Endodermal cell (in vitro differentiated cells): ENCODE measurements at regions not wholly inside any gene's neighbourhood (a gene's known extent, or its start where the extent isn't known, plus 50 kb on each side); places are given as distances from the start of the nearest gene placed in this dataset.
"Not testable (repeated sequence)": the region's sequence is repeated elsewhere in the genome, so short reads cannot be mapped to it uniquely, and the experiment has no call there.

ENCODE experiments used
- DNase-seq: peaks from one replicate; pipeline ENCODE4 v3.0.0-alpha.2; 2017
- H3K27ac ChIP-seq: 2 replicates; pipeline ENCODE4 v1.5.1; 2013; ENCODE audit warnings: mild to moderate bottlenecking, low read depth, low read length, moderate library complexity
- H3K27me3 ChIP-seq: 2 replicates; pipeline ENCODE4 v1.6.1; 2013; ENCODE audit warnings: mild to moderate bottlenecking, low read length, moderate library complexity; ENCODE audit not compliant: insufficient read depth, control insufficient read depth, poor library complexity, severe bottlenecking
- H3K36me3 ChIP-seq: 2 replicates; pipeline ENCODE4 v1.7.0; 2013; ENCODE audit warnings: mild to moderate bottlenecking, low read length, moderate library complexity; ENCODE audit not compliant: control insufficient read depth, insufficient read depth
- H3K4me1 ChIP-seq: one replicate; pipeline ENCODE4 v1.7.0; 2013; ENCODE audit warnings: low read length; ENCODE audit not compliant: control insufficient read depth, insufficient read depth
- H3K4me3 ChIP-seq: 2 replicates; pipeline ENCODE4 v1.5.1; 2013; ENCODE audit warnings: mild to moderate bottlenecking, low read length, moderate library complexity
- H3K9ac ChIP-seq: 2 replicates; pipeline ENCODE4 v1.6.1; 2013; ENCODE audit warnings: mild to moderate bottlenecking, low read length, moderate library complexity; ENCODE audit not compliant: poor library complexity, severe bottlenecking; ENCODE audit errors: extremely low read depth
- H3K9me3 ChIP-seq: 2 replicates; pipeline ENCODE4 v1.6.1; 2013; ENCODE audit warnings: mild to moderate bottlenecking, low read length, moderate library complexity; ENCODE audit not compliant: control insufficient read depth
- H3K27ac Mint-ChIP-seq: 2 replicates; pipeline ENCODE4 v1.8.0; 2020; ENCODE audit warnings: mixed read lengths
- H3K27me3 Mint-ChIP-seq: 2 replicates; pipeline ENCODE4 v1.8.0; 2021; ENCODE audit warnings: mild to moderate bottlenecking, mixed read lengths; ENCODE audit not compliant: insufficient read depth
- H3K36me3 Mint-ChIP-seq: 2 replicates; pipeline ENCODE4 v1.8.0; 2020; ENCODE audit warnings: low read depth, mixed read lengths
- H3K4me1 Mint-ChIP-seq: 2 replicates; pipeline ENCODE4 v1.8.0; 2020; ENCODE audit warnings: mixed read lengths
- H3K4me3 Mint-ChIP-seq: 2 replicates; pipeline ENCODE4 v1.8.0; 2020; ENCODE audit warnings: mild to moderate bottlenecking, moderate library complexity, mixed read lengths
- H3K9me3 Mint-ChIP-seq: 2 replicates; pipeline ENCODE4 v1.8.0; 2020; ENCODE audit warnings: mild to moderate bottlenecking, mixed read lengths
- WGBS, 2 experiments: methylation state at CpG; one replicate each; pipeline versions ENCODE4 v1.1.5 to v1.1.7; 2013; ENCODE audit warnings: missing lambda C conversion rate in 2 of 2, mixed read lengths in 1 of 2; ENCODE audit not compliant: insufficient coverage in 1 of 2, insufficient read length in 1 of 2; 5-methylcytosine and 5-hydroxymethylcytosine counted together
- TF ChIP-seq, protein P1 (sequence below): fragments of 200-600 bp; sonication (generic); conservative IDR thresholded peaks from 2 replicates; pipeline ENCODE4 v1.5.0; 2021; ENCODE audit warnings: antibody characterized with exemption, mild to moderate bottlenecking

DNA sequence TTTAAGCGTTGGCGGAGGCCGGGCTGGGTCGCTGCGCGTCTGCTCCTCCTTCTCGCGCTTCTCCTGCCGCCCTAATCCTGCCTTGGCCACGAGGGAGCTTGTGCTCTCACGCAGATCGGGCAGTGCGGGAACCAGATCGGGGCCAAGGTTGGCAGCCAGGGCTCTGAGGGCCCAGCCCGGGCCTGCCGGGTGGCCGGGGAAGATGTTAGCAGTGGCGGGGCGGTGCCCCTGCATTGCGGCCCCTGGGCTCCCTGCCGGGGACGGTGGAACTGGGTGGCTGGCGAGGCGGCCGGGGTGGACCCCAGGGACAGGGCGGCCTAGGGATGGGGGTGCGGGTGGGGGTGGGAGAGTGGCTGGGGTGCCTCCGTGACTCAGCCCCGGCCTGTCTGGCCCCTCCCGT lies 297.4 kb downstream of the CACNA1B start:
- H3K4me3 Mint-ChIP-seq, H3K4me1 ChIP-seq, H3K9me3 ChIP-seq, H3K36me3 ChIP-seq, H3K27ac Mint-ChIP-seq, H3K27me3 ChIP-seq, H3K4me1 Mint-ChIP-seq, H3K27ac ChIP-seq, H3K4me3 ChIP-seq, DNase-seq, H3K9ac ChIP-seq: not testable (repeated sequence)
- H3K27me3 Mint-ChIP-seq: peaks cover 11% of the 10 kb centered on the region
- peaks cover 28% of the 10 kb centered on the region for H3K9me3 Mint-ChIP-seq
- 80% methylated on average over 21 of the region's 30 CpGs; no CpG with 5 or more reads in 1 of the 2 experiments for WGBS, 2 experiments
- H3K36me3 Mint-ChIP-seq: peaks cover 14% of the 10 kb centered on the region

DNA sequence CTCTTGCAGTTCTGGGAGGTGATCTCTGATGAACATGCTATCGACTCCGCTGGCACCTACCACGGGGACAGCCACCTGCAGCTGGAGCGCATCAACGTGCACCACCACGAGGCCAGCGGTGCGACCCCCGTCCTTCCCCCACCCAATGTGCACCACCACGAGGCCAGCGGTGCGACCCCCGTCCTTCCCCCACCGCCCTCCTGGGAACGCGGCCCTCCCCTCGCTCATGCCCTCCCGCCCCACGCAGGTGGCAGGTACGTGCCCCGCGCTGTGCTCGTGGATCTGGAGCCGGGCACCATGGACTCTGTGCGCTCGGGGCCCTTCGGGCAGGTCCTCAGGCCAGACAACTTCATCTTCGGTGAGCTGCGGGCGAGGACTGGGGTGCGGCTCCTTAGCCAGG lies 297.8 kb downstream of the CACNA1B start:
- H3K4me1 ChIP-seq, H3K4me1 Mint-ChIP-seq, H3K27ac Mint-ChIP-seq, H3K4me3 Mint-ChIP-seq, H3K27me3 ChIP-seq, H3K27ac ChIP-seq, H3K36me3 ChIP-seq, H3K9ac ChIP-seq, H3K9me3 ChIP-seq, H3K4me3 ChIP-seq, DNase-seq: not testable (repeated sequence)
- Mint-ChIP-seq H3K36me3 (peaks cover 14% of the 10 kb centered on the region), H3K27me3 (peaks cover 11% of the 10 kb centered on the region), H3K9me3 (peaks cover 28% of the 10 kb centered on the region)
- 89 to 93% methylated on average over 7 to 23 of the region's 31 CpGs for WGBS, 2 experiments

DNA sequence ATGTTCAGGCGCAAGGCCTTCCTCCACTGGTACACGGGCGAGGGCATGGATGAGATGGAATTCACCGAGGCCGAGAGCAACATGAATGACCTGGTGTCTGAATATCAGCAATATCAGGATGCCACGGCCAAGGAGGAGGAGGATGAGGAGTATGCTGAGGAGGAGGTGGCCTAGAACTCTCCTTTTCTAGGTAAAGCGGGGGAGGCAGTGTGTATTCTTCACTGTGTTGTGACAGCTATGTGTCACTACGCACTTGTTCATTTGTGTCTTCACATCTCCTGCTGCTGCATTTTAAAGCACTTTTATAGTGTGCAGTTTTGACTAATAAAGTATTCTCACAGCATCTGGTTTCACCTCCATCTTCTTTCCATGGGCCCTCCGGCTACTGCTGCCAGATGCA lies 299.5 kb downstream of the CACNA1B start:
- Mint-ChIP-seq H3K27me3 (peaks cover 16% of the 10 kb centered on the region), H3K9me3 (peaks cover 28% of the 10 kb centered on the region), H3K36me3 (peaks cover 14% of the 10 kb centered on the region)
- H3K36me3 ChIP-seq, H3K27ac ChIP-seq, H3K4me1 Mint-ChIP-seq, H3K9ac ChIP-seq, DNase-seq, H3K4me1 ChIP-seq, H3K4me3 Mint-ChIP-seq, H3K9me3 ChIP-seq, H3K4me3 ChIP-seq, H3K27me3 ChIP-seq, H3K27ac Mint-ChIP-seq: not testable (repeated sequence)
- WGBS, 2 experiments: 79 to 83% methylated on average over 3 to 9 of the region's 9 CpGs

DNA sequence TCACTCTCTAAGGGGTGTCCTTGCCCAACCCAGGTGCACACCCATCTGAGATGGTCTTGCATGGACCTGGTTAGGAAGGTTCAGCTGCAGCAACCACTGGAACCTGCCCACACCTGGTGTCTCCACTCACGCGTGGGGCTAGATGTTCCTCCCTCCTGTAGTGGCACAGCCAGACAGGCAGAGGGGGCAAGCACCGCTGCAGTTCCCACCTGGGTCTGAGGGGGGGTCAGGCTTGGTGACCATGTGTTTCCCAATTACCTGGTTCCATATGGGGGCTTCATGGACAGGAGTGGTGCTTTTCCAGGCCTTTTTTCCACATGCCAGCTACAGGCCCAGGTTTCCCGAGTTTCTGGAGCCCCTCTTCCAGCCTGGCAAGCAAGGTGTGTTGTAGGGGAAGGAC lies 301.4 kb downstream of the CACNA1B start:
- WGBS, 2 experiments: 70 to 80% methylated on average over 4 of the region's 4 CpGs
- not testable (repeated sequence) for H3K27me3 ChIP-seq, H3K9me3 ChIP-seq, H3K36me3 ChIP-seq, H3K4me3 ChIP-seq, H3K4me1 ChIP-seq, H3K27ac Mint-ChIP-seq, H3K9ac ChIP-seq, H3K27ac ChIP-seq, H3K4me3 Mint-ChIP-seq
- Mint-ChIP-seq H3K27me3 (peaks cover 16% of the 10 kb centered on the region), H3K36me3 (peaks cover 14% of the 10 kb centered on the region), H3K9me3 (peaks cover 26% of the 10 kb centered on the region), H3K4me1 (peaks cover 15% of the 10 kb centered on the region)
- DNase-seq: peak; percentile 71
- TF ChIP-seq, protein P1, sequence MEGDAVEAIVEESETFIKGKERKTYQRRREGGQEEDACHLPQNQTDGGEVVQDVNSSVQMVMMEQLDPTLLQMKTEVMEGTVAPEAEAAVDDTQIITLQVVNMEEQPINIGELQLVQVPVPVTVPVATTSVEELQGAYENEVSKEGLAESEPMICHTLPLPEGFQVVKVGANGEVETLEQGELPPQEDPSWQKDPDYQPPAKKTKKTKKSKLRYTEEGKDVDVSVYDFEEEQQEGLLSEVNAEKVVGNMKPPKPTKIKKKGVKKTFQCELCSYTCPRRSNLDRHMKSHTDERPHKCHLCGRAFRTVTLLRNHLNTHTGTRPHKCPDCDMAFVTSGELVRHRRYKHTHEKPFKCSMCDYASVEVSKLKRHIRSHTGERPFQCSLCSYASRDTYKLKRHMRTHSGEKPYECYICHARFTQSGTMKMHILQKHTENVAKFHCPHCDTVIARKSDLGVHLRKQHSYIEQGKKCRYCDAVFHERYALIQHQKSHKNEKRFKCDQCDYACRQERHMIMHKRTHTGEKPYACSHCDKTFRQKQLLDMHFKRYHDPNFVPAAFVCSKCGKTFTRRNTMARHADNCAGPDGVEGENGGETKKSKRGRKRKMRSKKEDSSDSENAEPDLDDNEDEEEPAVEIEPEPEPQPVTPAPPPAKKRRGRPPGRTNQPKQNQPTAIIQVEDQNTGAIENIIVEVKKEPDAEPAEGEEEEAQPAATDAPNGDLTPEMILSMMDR: peak; percentile 60

DNA sequence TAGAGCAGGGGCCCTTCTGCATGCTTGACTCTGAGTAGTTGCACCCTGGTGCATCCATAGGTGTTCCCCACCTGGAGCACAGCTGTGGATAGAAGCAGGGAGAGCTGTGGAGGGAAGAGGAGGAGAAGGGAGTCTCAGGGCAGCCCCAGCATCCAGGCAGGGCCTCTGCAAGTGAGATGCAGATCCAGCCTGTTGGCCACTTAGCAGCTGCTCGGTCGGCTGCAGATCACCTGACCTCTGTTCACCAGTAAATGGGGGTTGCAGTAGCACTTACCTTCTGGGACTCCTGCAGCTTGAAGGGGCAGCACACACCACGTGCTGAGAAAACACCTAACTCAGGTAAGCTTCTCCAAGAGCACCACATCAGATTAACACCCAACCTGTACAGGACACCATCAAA lies 302.1 kb downstream of the CACNA1B start:
- 58 to 67% methylated on average over 3 of the region's 3 CpGs for WGBS, 2 experiments
- not testable (repeated sequence) for H3K36me3 ChIP-seq, H3K4me3 ChIP-seq, H3K27me3 ChIP-seq, H3K4me1 ChIP-seq, H3K9ac ChIP-seq, H3K9me3 ChIP-seq, H3K27ac ChIP-seq, H3K4me3 Mint-ChIP-seq, H3K27ac Mint-ChIP-seq
- H3K9me3 Mint-ChIP-seq: peaks cover 22% of the 10 kb centered on the region
- H3K36me3 Mint-ChIP-seq: peaks cover 10% of the 10 kb centered on the region
- H3K27me3 Mint-ChIP-seq: peaks cover 16% of the 10 kb centered on the region
- DNase-seq: peak; percentile 45
- peaks cover 15% of the 10 kb centered on the region for H3K4me1 Mint-ChIP-seq

DNA sequence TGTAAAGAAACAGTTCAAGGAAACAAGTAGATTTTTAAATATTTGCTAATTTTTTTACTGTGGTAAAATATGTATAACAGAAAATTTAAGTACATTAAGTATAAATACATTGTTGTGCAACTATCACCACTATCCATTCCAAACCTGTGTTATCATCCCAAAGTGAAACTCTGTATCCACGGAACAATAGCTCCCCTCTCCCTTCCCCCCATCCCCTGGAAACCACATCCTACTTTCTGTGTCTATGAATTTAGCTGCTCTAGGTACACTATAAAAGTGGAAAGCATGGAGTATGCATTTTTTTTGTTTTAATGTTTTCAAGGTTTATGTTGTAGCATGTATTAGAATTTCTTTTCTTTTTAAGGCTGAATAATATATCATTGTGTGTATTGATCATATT lies 304.4 kb downstream of the CACNA1B start:
- 67% methylated on average over 1 of the region's 1 CpG; no CpG with 5 or more reads in 1 of the 2 experiments for WGBS, 2 experiments
- not testable (repeated sequence) for H3K4me3 ChIP-seq, DNase-seq, H3K36me3 ChIP-seq, H3K4me1 ChIP-seq, H3K27ac ChIP-seq, H3K27ac Mint-ChIP-seq, H3K9me3 ChIP-seq, H3K9ac ChIP-seq, H3K27me3 ChIP-seq, H3K4me3 Mint-ChIP-seq, H3K36me3 Mint-ChIP-seq
- peaks cover 15% of the 10 kb centered on the region for H3K4me1 Mint-ChIP-seq
- H3K27me3 Mint-ChIP-seq: peaks cover 19% of the 10 kb centered on the region
- H3K9me3 Mint-ChIP-seq: peaks cover 21% of the 10 kb centered on the region
